RPMI8226 (cell line): ENCODE measurements at regions not wholly inside any gene's neighbourhood (a gene's known extent, or its start where the extent isn't known, plus 50 kb on each side); places are given as distances from the start of the nearest gene placed in this dataset.
"Not testable (repeated sequence)": the region's sequence is repeated elsewhere in the genome, so short reads cannot be mapped to it uniquely, and the experiment has no call there.

ENCODE experiments used
- DNase-seq: peaks from one replicate; pipeline ENCODE4 v3.0.0-alpha.2; 2015

- not testable (repeated sequence) for DNase-seq
These were observed 68.6 kb upstream of the IZUMO1R start for GRCh38 chr11:94235772-94236171.

- not testable (repeated sequence) for DNase-seq
These were observed 68.0 kb upstream of the IZUMO1R start for GRCh38 chr11:94236416-94236815.

DNA sequence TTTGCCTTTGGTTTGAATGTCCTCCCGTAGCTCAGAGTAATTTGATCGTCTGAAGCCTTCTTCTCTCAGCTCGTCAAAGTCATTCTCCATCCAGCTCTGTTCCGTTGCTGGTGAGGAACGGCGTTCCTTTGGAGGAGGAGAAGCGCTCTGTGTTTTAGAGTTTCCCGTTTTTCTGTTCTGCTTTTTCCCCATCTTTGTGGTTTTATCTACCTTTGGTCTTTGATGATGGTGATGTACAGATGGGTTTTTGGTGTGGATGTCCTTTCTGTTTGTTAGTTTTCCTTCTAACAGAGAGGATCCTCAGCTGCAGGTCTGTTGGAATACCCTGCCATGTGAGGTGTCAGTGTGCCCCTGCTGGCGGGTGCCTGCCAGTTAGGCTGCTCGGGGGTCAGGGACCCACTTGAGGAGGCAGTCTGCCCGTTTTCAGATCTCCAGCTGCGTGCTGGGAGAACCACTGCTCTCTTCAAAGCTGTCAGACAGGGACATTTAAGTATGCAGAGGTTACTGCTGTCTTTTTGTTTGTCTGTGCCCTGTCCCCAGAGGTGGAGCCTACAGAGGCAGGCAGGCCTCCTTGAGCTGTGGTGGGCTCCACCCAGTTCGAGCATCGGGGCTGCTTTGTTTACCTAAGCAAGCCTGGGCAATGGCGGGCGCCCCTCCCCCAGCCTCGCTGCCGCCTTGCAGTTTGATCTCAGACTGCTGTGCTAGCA lies 66.8 kb upstream of the IZUMO1R start:
- not testable (repeated sequence) for DNase-seq

DNA sequence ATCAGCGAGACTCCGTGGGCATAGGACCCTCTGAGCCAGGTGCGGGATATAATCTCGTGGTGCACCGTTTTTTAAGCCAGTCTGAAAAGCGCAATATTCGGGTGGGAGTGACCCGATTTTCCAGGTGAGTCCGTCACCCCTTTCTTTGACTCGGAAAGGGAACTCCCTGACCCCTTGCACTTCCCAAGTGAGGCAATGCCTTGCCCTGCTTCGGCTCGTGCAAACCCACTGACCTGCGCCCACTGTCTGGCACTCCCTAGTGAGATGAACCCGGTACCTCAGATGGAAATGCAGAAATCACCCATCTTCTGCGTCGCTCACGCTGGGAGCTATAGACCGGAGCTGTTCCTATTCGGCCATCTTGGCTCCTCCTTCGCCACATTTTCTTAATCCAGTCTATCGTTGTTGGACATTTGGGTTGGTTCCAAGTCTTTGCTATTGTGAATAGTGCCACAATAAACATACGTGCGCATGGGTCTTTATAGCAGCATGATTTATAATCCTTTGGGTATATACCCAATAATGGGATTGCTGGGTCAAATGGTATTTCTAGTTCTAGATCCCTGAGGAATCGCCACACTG lies 66.1 kb upstream of the IZUMO1R start:
- not testable (repeated sequence) for DNase-seq

DNA sequence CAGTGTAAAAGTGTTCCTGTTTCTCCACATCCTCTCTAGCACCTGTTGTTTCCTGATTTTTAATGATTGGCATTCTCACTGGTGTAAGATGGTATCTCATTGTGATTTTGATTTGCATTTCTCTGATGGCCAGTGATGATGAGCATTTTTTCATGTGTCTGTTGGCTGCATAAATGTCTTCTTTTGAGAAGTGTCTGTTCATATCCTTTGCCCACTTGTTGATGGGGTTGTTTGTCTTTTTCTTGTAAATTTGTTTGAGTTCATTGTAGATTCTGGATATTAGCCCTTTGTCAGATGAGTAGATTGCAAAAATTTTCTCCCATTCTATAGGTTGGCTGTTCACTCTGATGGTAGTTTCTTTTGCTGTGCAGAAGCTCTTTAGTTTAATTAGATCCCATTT lies 65.6 kb upstream of the IZUMO1R start:
- DNase-seq: not testable (repeated sequence)

DNA sequence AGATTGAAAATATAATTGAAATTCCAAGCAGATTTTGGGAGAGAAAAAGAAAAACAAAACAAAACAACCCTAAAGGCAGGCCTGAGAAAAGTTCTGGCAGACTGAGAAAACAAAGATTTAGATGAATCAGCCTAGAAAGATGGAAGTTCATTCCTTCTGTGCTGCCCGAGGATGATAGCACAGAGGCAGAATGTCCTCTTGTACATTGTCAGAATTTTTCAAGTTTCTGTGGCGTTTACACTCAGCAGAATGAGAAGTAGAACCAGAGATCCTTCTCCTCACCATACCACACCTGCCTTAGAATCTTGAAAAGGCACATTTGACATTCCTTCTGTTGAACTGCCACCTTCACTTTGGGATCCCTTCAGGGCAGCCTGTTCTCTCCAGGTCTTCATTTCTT lies 62.5 kb upstream of the IZUMO1R start:
- DNase-seq: no peak

DNA sequence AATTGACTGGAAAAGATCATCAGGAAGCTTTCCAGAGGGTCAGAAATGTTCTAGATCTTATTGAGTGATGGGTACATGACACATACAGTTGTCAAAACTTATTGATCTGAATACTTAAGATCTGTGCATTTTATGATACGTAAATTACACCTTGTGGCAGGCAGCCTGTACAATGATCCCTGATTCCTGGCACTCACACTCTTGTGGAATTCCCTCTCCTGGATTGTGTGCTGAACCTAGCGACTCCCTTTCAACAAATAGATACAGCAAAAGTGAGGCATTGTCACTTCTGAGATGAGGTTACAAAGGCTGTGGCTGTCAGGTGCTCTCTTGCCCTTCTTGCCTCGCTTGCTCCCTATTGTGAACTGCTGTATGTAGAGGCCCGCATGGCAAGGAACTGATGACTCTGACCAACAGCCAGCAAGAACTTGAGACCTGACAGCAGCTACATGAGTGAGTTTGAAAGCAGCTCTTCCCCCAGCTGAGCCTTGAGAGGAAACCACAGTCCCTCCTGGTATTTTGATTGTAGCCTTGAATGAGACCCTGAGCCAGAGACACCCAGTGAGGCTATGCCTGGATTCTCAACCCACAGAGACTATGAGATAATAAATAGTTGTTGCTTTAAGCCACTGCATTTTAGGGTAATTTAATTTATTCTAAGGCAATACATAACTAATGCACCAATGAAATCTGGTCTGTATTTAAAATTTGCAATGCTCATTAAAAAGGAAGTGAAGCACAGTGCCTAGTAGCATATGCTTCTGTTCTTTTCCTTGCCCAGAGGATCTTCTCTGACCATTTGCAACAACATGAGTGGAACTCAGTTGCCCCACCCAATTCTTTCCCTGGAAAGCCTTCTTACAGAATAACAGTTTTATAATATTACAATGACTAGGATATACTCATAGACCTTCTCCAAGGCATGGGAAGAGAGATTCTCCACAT lies 60.5 kb upstream of the IZUMO1R start:
- no peak for DNase-seq

DNA sequence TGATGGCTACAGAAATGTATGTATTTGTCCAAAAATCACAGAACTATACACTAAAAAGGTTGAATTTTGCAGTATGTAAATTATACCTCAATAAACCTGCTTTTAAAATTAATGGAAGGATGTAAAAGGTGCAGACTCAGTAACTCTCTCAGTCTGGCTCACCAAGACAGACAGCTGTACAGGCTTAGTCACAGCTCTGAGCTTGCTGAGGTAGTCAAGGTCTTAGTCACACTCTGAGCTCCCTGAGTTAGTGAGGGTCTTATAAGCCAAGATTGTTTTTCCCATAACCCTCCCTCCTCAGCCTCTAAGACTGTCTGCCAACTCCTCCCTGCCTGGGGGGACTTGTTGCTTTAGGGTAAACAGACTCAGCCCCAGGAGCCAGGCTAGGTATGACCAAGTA lies 59.3 kb upstream of the IZUMO1R start:
- no peak for DNase-seq

DNA sequence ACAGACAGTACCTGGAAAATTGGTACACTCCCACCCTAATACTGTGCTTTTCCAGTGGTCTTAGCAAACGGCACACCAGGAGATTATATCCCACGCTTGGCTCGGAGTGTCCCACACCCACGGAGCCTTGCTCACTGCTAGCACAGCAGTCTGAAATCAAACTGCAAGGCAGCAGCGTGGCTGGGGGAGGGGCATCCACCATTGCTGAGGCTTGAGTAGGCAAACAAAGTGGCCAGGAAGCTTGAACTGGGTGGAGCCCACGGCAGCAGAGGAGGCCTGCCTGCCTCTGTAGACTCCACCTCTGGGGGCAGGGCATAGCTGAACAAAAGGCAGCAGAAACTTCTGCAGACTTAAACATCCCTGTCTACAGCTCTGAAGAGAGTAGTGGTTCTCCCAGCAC lies 56.1 kb upstream of the IZUMO1R start:
- peak; percentile 12 for DNase-seq

DNA sequence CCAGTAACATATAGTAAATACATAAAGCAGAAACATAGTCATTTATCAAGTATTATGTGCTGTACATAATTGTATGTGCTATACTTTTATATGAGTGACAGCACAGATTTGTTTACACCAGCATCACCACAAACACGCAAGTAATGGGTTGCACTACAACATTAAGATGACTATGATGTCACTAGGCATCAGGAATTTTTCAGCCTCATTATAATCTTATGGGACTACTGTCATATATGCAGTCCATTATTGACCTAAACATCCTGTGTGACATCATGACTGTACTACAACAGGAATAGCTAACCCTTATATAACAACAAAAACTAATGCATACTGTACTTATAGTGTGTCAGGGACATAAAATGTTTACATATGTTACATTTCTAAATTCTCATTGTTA lies 50.2 kb upstream of the IZUMO1R start:
- DNase-seq: no peak
